NB4 (cell line): ENCODE measurements at regions not wholly inside any gene's neighbourhood (a gene's known extent, or its start where the extent isn't known, plus 50 kb on each side); places are given as distances from the start of the nearest gene placed in this dataset.

ENCODE experiments used
- MYC ChIP-seq: IDR thresholded peaks from 2 replicates; pipeline ENCODE4 v1.6.1; 2011; ENCODE audit warnings: low read depth, low read length
- POLR2A ChIP-seq: IDR thresholded peaks from 2 replicates; pipeline ENCODE4 v1.6.1; 2011; ENCODE audit warnings: mild to moderate bottlenecking; ENCODE audit not compliant: insufficient read length; ENCODE audit errors: extremely low read depth
- TF ChIP-seq, protein P1 (sequence below): IDR thresholded peaks from one replicate; pipeline ENCODE4 v1.5.1; 2012; ENCODE audit warnings: low read depth, low read length
- TF ChIP-seq, protein P2 (sequence below): IDR thresholded peaks from 2 replicates; pipeline ENCODE4 v1.6.1; 2011; ENCODE audit warnings: low read depth, low read length

DNA sequence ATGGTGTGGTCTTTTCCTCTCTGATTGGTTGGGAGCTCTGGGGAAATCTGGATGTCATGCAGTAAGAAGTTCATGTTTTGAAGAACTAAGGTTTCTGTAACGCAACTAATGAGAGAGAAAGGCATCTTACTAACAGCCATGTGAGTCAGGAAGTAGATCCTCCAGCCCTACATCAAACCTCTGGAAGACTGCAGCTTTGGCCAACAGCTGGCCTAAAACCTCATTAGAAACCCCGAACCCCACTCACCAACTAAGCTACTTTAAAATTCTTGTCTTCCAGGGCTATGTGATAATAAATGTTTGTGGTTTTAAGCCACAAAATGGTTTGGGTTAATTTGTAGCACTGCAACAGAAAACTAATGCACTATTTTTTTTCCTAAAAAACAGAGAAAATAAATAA is 549.0 kb upstream of the GRID2 start:
- TF ChIP-seq, protein P1, sequence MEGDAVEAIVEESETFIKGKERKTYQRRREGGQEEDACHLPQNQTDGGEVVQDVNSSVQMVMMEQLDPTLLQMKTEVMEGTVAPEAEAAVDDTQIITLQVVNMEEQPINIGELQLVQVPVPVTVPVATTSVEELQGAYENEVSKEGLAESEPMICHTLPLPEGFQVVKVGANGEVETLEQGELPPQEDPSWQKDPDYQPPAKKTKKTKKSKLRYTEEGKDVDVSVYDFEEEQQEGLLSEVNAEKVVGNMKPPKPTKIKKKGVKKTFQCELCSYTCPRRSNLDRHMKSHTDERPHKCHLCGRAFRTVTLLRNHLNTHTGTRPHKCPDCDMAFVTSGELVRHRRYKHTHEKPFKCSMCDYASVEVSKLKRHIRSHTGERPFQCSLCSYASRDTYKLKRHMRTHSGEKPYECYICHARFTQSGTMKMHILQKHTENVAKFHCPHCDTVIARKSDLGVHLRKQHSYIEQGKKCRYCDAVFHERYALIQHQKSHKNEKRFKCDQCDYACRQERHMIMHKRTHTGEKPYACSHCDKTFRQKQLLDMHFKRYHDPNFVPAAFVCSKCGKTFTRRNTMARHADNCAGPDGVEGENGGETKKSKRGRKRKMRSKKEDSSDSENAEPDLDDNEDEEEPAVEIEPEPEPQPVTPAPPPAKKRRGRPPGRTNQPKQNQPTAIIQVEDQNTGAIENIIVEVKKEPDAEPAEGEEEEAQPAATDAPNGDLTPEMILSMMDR: no peak
- TF ChIP-seq POLR2A (no peak), MYC (no peak)
- TF ChIP-seq, protein P2, sequence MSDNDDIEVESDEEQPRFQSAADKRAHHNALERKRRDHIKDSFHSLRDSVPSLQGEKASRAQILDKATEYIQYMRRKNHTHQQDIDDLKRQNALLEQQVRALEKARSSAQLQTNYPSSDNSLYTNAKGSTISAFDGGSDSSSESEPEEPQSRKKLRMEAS: no peak
